MV-4-11 (cell line): ENCODE measurements at regions not wholly inside any gene's neighbourhood (a gene's known extent, or its start where the extent isn't known, plus 50 kb on each side); places are given as distances from the start of the nearest gene placed in this dataset.
"Not testable (repeated sequence)": the region's sequence is repeated elsewhere in the genome, so short reads cannot be mapped to it uniquely, and the experiment has no call there.

Experiments used
- DNase-seq: peaks from one replicate; lab custom pipeline; 2025; lab: John Stamatoyannopoulos, UW

- no peak for DNase-seq
These were observed 172.8 kb upstream of the SPRED2 start for GRCh38 chr2:65605058-65605742.

- no peak for DNase-seq
These were observed 171.8 kb upstream of the SPRED2 start for GRCh38 chr2:65604246-65604645.

GRCh38 chr2:65602603-65603235, 170.3 kb upstream of the SPRED2 start:
- DNase-seq: no peak

GRCh38 chr2:65600871-65601270, 168.5 kb upstream of the SPRED2 start:
- DNase-seq: not testable (repeated sequence)

GRCh38 chr2:65600351-65600750, 168.0 kb upstream of the SPRED2 start:
- not testable (repeated sequence) for DNase-seq

- DNase-seq: no peak
These were observed 167.3 kb upstream of the SPRED2 start for GRCh38 chr2:65599693-65600092.

GRCh38 chr2:65598996-65599395, 166.6 kb upstream of the SPRED2 start:
- no peak for DNase-seq

- no peak for DNase-seq
These were observed 165.9 kb upstream of the SPRED2 start for GRCh38 chr2:65598264-65598663.

GRCh38 chr2:65595630-65596029, 163.2 kb upstream of the SPRED2 start:
- no peak for DNase-seq

GRCh38 chr2:65594150-65594549, 161.8 kb upstream of the SPRED2 start:
- DNase-seq: no peak

GRCh38 chr2:65589667-65590066, 157.3 kb upstream of the SPRED2 start:
- no peak for DNase-seq

GRCh38 chr2:65587779-65588178, 155.4 kb upstream of the SPRED2 start:
- no peak for DNase-seq

- DNase-seq: no peak
These were observed 154.1 kb upstream of the SPRED2 start for GRCh38 chr2:65586516-65586915.

GRCh38 chr2:65583061-65583460, 150.7 kb upstream of the SPRED2 start:
- no peak for DNase-seq

GRCh38 chr2:65582364-65582763, 150.0 kb upstream of the SPRED2 start:
- no peak for DNase-seq

GRCh38 chr2:65580824-65581223, 148.4 kb upstream of the SPRED2 start:
- no peak for DNase-seq

GRCh38 chr2:65579506-65580235, 147.3 kb upstream of the SPRED2 start:
- DNase-seq: no peak

GRCh38 chr2:65577654-65578053, 145.3 kb upstream of the SPRED2 start:
- DNase-seq: no peak

GRCh38 chr2:65576861-65577601, 144.6 kb upstream of the SPRED2 start:
- peak; percentile 48 for DNase-seq

GRCh38 chr2:65576278-65576677, 143.9 kb upstream of the SPRED2 start:
- no peak for DNase-seq

GRCh38 chr2:65574993-65575392, 142.6 kb upstream of the SPRED2 start:
- DNase-seq: no peak

GRCh38 chr2:65568656-65569440, 136.4 kb upstream of the SPRED2 start:
- not testable (repeated sequence) for DNase-seq
